CD1c-positive myeloid dendritic cell (primary cell): ENCODE measurements at regions not wholly inside any gene's neighbourhood (a gene's known extent, or its start where the extent isn't known, plus 50 kb on each side); places are given as distances from the start of the nearest gene placed in this dataset.

Source experiments
- DNase-seq: peaks from one replicate; pipeline ENCODE4 v3.0.0-alpha.2; 2016; ENCODE audit errors: extremely low spot score

DNA sequence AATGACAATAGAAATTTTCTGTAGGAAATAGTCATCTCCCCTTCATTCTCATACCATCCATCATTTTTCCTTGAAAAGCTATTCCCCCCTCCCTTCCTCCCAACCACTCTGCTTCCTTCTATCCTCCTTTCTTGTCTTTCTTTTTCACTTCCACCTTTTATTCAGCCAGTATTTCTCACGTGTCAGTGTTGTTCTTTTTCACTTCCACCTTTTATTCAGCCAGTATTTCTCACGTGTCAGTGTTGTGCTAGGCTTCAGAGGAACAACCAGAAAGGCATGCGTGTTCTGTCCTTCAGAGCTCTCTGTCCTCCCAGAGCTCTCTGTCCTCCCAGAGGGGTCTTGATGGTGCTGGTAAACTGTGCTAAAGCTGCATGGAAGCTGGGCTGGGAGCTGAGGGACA, 419.6 kb downstream of the GADD45G start:
- peak; percentile 51 for DNase-seq

GRCh38 chr9:90024823-90025222, 420.0 kb downstream of the GADD45G start:
- peak; percentile 20 for DNase-seq

DNA sequence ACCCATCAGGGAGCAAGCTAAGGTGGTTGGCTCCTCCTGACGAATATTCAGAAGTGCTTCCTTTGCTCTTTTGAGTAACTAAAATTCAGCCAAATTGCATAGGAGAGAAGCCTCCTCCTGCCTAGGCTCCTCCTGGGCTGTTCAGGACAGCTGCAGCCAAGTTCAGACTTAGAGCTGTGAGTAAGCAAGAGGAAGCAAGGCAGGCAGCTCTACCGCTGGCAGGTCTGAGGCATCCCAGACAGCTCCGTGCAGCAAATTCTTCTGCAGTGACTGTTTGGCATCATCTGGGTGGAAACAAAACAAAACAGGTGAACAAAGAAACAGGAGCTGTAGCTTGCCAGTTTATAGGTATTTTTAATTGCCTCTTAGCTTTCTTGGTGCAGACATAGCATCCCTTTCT, 421.0 kb downstream of the GADD45G start:
- peak; percentile 19 for DNase-seq

DNA sequence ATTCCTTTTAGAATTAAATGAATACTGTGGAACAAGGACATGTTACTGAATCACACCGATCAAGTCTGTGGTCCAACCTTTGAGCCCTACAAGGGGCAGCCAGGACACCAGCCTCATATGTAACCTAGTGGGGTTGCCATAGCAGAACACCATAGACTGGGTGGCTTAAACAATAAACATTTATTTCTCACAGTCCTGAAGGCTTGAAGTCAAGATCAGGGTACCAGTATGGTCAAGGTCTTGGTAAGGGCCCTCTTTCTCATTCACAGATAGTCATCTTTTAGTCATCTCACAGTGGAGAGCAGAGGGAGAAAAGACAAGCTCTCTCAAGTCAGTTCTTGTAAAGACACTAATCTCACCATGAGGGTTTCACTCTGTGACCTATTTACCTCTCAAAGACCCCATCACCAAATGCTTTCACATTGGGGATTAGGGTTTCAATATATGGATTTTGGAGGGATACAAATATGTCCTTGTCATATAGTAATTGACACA, 422.5 kb downstream of the GADD45G start:
- DNase-seq: no peak

- DNase-seq: no peak
Observed at GRCh38 chr9:90029386-90029785, 424.6 kb downstream of the GADD45G start.

- no peak for DNase-seq
Observed at GRCh38 chr9:90029996-90030395, 425.2 kb downstream of the GADD45G start.

GRCh38 chr9:90032296-90033027, 427.6 kb downstream of the GADD45G start:
- DNase-seq: no peak

GRCh38 chr9:90033028-90033650, 428.3 kb downstream of the GADD45G start:
- no peak for DNase-seq

- no peak for DNase-seq
Observed at GRCh38 chr9:90034071-90034470, 429.3 kb downstream of the GADD45G start.

DNA sequence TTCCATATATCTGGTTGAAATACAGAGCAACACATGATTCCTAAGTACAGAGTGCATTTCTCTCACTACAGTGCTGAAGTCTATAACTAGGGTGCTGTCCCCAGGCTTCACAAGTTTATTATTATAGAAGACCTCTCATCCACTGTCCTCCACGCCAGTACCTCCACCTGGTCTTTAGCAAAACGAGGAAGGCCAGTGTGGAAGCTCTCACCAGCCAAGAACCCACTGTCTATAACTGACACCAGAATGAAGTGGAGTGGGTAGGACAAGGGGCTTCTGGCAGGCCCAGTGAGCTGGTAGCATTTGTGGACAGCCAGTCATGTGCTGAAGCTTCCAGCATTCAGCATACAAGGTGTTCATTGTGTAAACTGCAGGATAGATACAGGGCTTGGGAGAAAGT, 430.7 kb downstream of the GADD45G start:
- no peak for DNase-seq

GRCh38 chr9:90037146-90037797, 432.5 kb downstream of the GADD45G start:
- DNase-seq: no peak

DNA sequence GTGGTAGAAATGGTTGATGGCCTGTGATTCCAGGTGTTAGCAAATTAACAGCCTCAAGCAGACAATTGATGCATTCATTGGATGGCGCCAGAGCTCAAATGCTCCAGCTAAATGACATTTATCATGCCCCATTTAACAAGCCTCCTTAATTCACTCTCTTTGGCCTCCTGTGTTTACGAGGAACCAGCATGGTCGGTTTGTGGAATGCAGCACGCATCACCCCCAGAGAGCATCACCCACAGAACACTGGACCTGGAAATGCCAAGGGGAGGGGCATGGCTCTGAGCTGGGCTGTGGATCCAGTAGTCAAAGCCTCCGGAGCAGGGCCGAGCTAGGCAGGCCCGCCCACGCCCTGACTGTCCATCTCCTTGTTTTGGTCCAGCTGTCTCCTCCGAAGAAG, 434.0 kb downstream of the GADD45G start:
- no peak for DNase-seq

- no peak for DNase-seq
Observed at GRCh38 chr9:90044263-90044662, 439.5 kb downstream of the GADD45G start.

DNA sequence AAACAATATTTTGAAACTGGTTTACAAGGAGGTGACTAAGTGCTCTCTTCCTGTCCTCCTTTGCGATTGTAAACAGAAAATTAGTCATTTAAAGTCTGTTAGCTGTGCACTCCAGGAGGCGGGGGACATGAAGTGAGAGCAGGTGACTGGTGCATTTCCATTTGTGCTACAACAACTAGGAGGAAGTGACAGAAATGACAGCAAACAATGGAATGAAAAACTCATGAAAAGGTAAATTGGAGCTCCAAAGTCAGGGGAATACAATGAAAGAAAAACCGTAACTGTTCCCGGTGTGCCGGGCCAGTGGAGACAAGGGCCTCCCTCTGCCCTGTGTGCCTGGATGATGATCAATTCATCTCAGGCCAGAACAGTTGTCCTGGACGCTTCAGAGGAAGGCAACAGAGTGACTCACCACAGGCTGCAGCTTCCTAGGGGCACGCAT, 439.9 kb downstream of the GADD45G start:
- no peak for DNase-seq

GRCh38 chr9:90046317-90046861, 441.6 kb downstream of the GADD45G start:
- DNase-seq: no peak

- no peak for DNase-seq
Observed at GRCh38 chr9:90047828-90048227, 443.0 kb downstream of the GADD45G start.

- DNase-seq: no peak
Observed at GRCh38 chr9:90052366-90052765, 447.6 kb downstream of the GADD45G start.

GRCh38 chr9:90053027-90053426, 448.2 kb downstream of the GADD45G start:
- DNase-seq: peak; percentile 7

DNA sequence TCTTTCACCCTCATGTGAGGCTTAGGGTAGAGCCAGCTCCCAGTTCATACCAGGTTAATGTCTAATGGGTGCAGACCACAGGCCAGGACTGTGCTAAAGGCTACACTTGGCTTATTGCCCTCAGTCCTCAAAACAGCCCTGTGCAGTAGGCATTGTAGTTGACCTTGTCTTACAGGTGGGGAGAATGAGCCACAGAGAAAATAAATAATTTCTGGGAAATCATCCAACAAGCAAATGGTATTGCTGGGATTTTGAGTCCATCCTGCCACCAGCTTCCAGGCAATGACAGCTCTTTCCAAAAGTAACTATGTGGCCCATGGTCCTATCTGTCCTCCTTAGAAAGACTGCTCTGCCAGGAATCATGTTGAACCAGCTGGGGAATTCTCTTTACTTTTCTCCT, 450.0 kb downstream of the GADD45G start:
- DNase-seq: no peak

DNA sequence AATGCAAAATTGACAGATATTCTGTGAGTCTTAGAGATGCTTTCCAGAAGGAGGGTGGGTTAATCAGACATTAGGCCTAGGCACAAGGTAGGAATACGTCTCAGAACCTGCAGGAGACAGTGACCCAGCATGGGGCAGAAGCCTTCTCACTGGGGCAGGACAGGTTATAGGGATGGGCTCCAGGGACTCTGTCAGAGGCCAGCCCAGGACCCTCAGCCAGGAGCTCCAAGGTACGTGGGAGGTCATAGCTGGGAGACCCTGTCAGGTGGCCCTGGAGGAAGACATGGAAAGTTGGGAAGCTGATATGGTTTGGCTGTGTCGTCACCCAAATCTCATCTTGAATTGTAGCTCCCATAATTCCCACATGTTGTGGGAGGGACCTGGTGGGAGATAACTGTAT, 450.4 kb downstream of the GADD45G start:
- DNase-seq: no peak

- DNase-seq: no peak
Observed at GRCh38 chr9:90057361-90057760, 452.5 kb downstream of the GADD45G start.

GRCh38 chr9:90058182-90058763, 453.5 kb downstream of the GADD45G start:
- no peak for DNase-seq
